Activated T-helper 2 cell treated with anti-CD3 and anti-CD28 coated beads, Interferon-gamma antibody, Interleukin-2, Interleukin-4, amounts not matched to agents 10 μg/mL and 5 μg/mL and 100 μg/mL, durations not matched to agents 14 hours and 24 hours and 36 hours (primary cell): ENCODE measurements at regions not wholly inside any gene's neighbourhood (a gene's known extent, or its start where the extent isn't known, plus 50 kb on each side); places are given as distances from the start of the nearest gene placed in this dataset.

Experiments used
- DNase-seq: peaks from one replicate; pipeline ENCODE4 v3.0.0; 2021; ENCODE audit warnings: low spot score
- H3K27ac Mint-ChIP-seq: one replicate; pipeline ENCODE4 v1.8.0; 2021; ENCODE audit warnings: mixed read lengths
- H3K27me3 Mint-ChIP-seq: one replicate; pipeline ENCODE4 v1.8.0; 2021; ENCODE audit warnings: low read depth, mixed read lengths
- H3K36me3 Mint-ChIP-seq: one replicate; pipeline ENCODE4 v1.8.0; 2021; ENCODE audit warnings: low read depth, mixed read lengths
- H3K4me1 Mint-ChIP-seq: one replicate; pipeline ENCODE4 v1.8.0; 2021; ENCODE audit warnings: low read depth, mixed read lengths
- H3K4me3 Mint-ChIP-seq: one replicate; pipeline ENCODE4 v1.8.0; 2021; ENCODE audit warnings: low read depth, mild to moderate bottlenecking, moderate library complexity, mixed read lengths
- H3K9me3 Mint-ChIP-seq: one replicate; pipeline ENCODE4 v1.8.0; 2021; ENCODE audit warnings: mixed read lengths
- intact Hi-C: fragments of 100-400 bp; cut with micrococcal nuclease; formaldehyde crosslinking; loops from one replicate; pipeline ENCODE4 v1.15.1; 2023

DNA sequence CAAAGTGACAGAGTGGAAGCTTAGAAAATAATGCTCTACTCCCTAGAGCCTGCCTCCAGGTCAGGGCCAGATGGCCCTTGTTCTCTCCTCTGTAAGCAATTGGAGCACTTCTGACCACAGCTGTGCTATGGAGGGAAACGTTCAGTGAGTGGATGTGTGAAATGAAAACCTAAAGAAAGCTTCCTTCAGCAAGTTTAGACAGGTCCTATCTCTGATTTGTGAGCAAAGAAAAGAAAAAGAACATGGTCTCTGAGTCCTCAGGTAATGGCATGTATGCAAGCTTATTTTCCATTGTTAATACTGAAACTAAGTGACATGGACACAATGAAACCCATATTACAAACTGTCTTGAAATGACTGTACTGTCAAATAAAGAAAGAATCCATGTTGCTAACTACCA, 1486.8 kb downstream of the EFNB2 start:
- Mint-ChIP-seq H3K9me3 (peaks cover 2% of the 10 kb centered on the region), H3K27ac (no peak overlapping the region), H3K27me3 (no peaks in the 10 kb centered on the region), H3K4me1 (no peaks in the 10 kb centered on the region), H3K4me3 (no peak overlapping the region), H3K36me3 (no peaks in the 10 kb centered on the region)
- intact Hi-C loops, result no loop called here
- no peak for DNase-seq

GRCh38 chr13:105047676-105048295, 1487.7 kb downstream of the EFNB2 start:
- H3K36me3 Mint-ChIP-seq, result no peaks in the 10 kb centered on the region
- DNase-seq, result no peak
- H3K4me1 Mint-ChIP-seq, result no peaks in the 10 kb centered on the region
- H3K9me3 Mint-ChIP-seq, result peaks cover 6% of the 10 kb centered on the region
- no peaks in the 10 kb centered on the region for H3K27me3 Mint-ChIP-seq
- no peak overlapping the region for H3K4me3 Mint-ChIP-seq
- intact Hi-C loops, result no loop called here
- no peak overlapping the region for H3K27ac Mint-ChIP-seq

- no peaks in the 10 kb centered on the region for H3K4me1 Mint-ChIP-seq
- H3K27ac Mint-ChIP-seq, result no peak overlapping the region
- H3K4me3 Mint-ChIP-seq, result no peak overlapping the region
- no peak for DNase-seq
- no peaks in the 10 kb centered on the region for H3K9me3 Mint-ChIP-seq
- no peaks in the 10 kb centered on the region for H3K36me3 Mint-ChIP-seq
- no peaks in the 10 kb centered on the region for H3K27me3 Mint-ChIP-seq
- intact Hi-C loops, result no loop called here
Measured at GRCh38 chr13:105037110-105037509, 1498.4 kb downstream of the EFNB2 start.

- no peaks in the 10 kb centered on the region for H3K9me3 Mint-ChIP-seq
- DNase-seq, result no peak
- intact Hi-C loops, result no loop called here
- no peak overlapping the region for H3K27ac Mint-ChIP-seq
- no peaks in the 10 kb centered on the region for H3K4me1 Mint-ChIP-seq
- H3K36me3 Mint-ChIP-seq, result no peaks in the 10 kb centered on the region
- no peaks in the 10 kb centered on the region for H3K27me3 Mint-ChIP-seq
- H3K4me3 Mint-ChIP-seq, result no peak overlapping the region
Measured at GRCh38 chr13:105035092-105035491, 1500.4 kb downstream of the EFNB2 start.

DNA sequence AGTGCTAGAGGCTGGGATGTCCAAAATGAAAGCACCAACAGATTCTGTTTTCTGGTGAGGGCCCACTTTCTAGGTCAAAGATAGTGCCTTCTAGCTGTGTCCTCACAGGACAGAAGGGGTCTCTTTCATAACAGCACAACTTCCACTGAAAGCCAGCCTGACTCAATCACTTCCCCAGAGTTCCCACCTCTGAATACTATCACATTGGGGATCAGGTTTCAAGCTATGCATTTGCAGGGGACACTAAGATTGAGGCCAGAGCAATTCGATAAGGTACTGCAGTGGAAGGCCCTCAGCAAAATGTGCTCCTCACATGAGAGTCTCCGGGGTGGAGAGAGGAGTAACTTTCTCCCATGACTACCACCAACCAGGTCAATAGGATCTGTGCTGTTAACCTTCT, 1501.5 kb downstream of the EFNB2 start:
- Mint-ChIP-seq H3K4me3 (no peak overlapping the region), H3K27ac (no peak overlapping the region), H3K36me3 (no peaks in the 10 kb centered on the region), H3K9me3 (no peaks in the 10 kb centered on the region), H3K4me1 (no peaks in the 10 kb centered on the region), H3K27me3 (no peaks in the 10 kb centered on the region)
- intact Hi-C loops, result no loop called here
- DNase-seq, result no peak

DNA sequence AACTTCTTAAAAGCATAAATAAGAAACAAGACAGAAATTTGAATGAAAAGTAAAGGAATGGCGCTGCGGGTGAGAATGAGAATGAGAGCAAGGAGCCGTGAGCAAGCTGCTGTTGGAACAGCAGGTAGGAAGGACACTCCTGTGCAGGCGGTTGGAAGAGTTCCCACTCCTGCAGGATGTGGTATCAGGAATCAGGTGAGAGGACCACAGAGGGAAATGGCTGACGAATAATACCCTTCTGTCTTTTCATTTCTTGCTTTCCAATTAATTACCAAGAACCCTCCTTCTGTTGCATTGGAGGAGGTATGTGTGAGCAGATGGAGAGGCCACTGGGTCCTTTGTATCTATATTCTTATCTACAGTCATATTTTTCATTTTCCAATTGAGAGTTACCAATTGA, 1504.2 kb downstream of the EFNB2 start:
- Mint-ChIP-seq H3K4me3 (no peak overlapping the region), H3K9me3 (no peaks in the 10 kb centered on the region), H3K4me1 (no peaks in the 10 kb centered on the region), H3K27ac (no peak overlapping the region), H3K27me3 (no peaks in the 10 kb centered on the region), H3K36me3 (no peaks in the 10 kb centered on the region)
- DNase-seq, result no peak
- intact Hi-C loops, result no loop called here

- no peak overlapping the region for H3K4me3 Mint-ChIP-seq
- H3K4me1 Mint-ChIP-seq, result no peaks in the 10 kb centered on the region
- H3K36me3 Mint-ChIP-seq, result no peaks in the 10 kb centered on the region
- intact Hi-C loops, result no loop called here
- H3K9me3 Mint-ChIP-seq, result no peaks in the 10 kb centered on the region
- no peak for DNase-seq
- no peak overlapping the region for H3K27ac Mint-ChIP-seq
- no peaks in the 10 kb centered on the region for H3K27me3 Mint-ChIP-seq
Measured at GRCh38 chr13:105030851-105031250, 1504.6 kb downstream of the EFNB2 start.

DNA sequence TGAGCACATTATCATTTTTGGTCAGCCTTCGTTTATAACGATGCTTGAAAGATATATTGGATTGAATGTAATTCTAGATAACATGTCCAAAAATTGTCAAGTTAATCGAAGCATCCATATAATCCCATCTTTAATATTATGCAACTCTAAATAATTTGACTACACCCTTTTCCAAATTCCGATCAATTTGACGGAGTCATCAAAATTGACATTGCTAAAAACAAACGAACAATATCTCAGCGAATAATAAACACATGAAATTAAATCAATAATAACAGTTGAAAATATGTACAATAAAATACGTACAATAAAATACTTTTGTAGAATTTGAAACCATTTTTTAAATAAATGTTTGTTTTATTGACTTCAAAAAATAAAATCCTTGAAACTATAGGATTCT, 1516.4 kb downstream of the EFNB2 start:
- H3K4me1 Mint-ChIP-seq, result no peaks in the 10 kb centered on the region
- H3K4me3 Mint-ChIP-seq, result no peak overlapping the region
- no peak overlapping the region for H3K27ac Mint-ChIP-seq
- no peaks in the 10 kb centered on the region for H3K9me3 Mint-ChIP-seq
- H3K27me3 Mint-ChIP-seq, result no peaks in the 10 kb centered on the region
- no peaks in the 10 kb centered on the region for H3K36me3 Mint-ChIP-seq
- no peak for DNase-seq
- intact Hi-C loops, result no loop called here

GRCh38 chr13:105016266-105016665, 1519.2 kb downstream of the EFNB2 start:
- H3K27ac Mint-ChIP-seq, result no peak overlapping the region
- no peaks in the 10 kb centered on the region for H3K9me3 Mint-ChIP-seq
- no peaks in the 10 kb centered on the region for H3K36me3 Mint-ChIP-seq
- intact Hi-C loops, result no loop called here
- DNase-seq, result no peak
- no peaks in the 10 kb centered on the region for H3K4me1 Mint-ChIP-seq
- H3K27me3 Mint-ChIP-seq, result no peaks in the 10 kb centered on the region
- no peak overlapping the region for H3K4me3 Mint-ChIP-seq

DNA sequence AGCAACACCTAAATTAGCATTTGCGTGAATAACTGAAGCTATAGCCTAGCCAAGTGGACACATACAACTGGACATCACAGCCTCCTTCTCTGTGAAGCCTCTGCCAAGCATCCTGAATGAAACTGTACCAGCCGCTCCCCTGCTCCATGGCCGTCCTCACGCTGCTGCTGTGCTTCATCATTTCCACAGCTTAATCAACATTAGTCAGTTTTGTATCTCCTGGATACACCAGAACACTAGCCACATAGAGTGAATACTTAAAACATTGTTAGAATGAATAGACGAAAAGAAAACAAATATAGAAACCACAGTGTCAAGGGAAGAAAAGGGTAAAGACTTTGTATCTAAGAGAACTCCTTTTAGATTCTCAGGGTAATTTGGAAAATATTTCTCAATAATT, 1526.9 kb downstream of the EFNB2 start:
- DNase-seq, result no peak
- Mint-ChIP-seq H3K27ac (no peak overlapping the region), H3K9me3 (no peaks in the 10 kb centered on the region), H3K4me3 (no peak overlapping the region), H3K36me3 (no peaks in the 10 kb centered on the region), H3K27me3 (no peaks in the 10 kb centered on the region), H3K4me1 (no peaks in the 10 kb centered on the region)
- intact Hi-C loops, result no loop called here

DNA sequence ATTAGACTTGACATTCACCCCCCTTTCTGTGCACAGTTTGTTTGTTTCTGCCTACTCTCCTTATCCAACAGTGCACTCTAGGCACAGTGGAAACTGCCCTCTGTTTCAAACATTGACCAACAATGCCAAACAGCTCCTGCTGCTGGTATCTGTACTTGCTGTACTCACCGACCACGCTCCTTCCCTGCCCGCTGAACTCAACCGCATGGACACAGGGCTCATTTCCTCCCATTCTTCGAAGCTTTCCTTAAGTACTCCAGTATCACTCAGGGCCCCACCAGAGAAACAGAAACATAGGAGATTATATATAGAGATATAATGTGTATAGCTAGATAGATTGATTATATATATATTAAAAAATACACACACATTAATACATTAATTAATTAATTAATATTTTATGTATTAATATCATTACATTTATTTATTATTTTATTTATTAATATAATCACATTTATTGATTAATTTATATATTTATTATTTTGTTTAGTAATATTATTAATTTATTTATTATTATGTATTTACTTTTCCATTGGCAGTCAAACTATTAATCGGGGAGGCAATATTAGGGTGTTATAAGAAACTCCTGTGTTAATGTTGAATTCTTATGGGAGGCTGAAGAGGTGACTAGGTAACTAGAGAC, 1528.2 kb downstream of the EFNB2 start:
- Mint-ChIP-seq H3K27ac (no peak overlapping the region), H3K36me3 (no peaks in the 10 kb centered on the region), H3K4me3 (no peak overlapping the region), H3K9me3 (no peaks in the 10 kb centered on the region), H3K4me1 (no peaks in the 10 kb centered on the region), H3K27me3 (no peaks in the 10 kb centered on the region)
- intact Hi-C loops, result no loop called here
- DNase-seq, result no peak

- H3K27me3 Mint-ChIP-seq, result no peaks in the 10 kb centered on the region
- no peaks in the 10 kb centered on the region for H3K4me1 Mint-ChIP-seq
- intact Hi-C loops, result no loop called here
- no peak overlapping the region for H3K4me3 Mint-ChIP-seq
- no peak overlapping the region for H3K27ac Mint-ChIP-seq
- no peaks in the 10 kb centered on the region for H3K36me3 Mint-ChIP-seq
- no peaks in the 10 kb centered on the region for H3K9me3 Mint-ChIP-seq
- DNase-seq, result no peak
Measured at GRCh38 chr13:104996022-104996421, 1539.4 kb downstream of the EFNB2 start.

DNA sequence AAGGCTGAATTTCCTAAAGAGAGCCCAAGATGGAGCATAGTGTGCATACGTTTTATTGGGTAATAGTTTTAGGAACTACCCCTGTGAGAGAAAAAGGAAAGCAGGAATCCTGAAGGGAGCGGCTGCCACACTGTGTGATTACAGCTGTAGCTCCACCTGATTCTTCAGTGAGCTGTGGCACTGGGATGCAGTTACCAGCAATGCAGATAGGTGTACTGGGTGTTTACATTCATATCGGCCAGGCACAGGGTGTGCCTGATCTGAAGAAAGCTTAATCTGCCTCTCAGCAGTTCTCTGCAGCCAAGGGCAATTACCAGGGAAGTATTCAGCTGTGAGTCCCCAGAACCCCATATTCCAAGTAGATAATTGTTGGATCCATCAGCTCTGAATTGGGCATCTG, 1541.8 kb downstream of the EFNB2 start:
- intact Hi-C loops, result no loop called here
- H3K27me3 Mint-ChIP-seq, result no peaks in the 10 kb centered on the region
- no peaks in the 10 kb centered on the region for H3K9me3 Mint-ChIP-seq
- no peaks in the 10 kb centered on the region for H3K36me3 Mint-ChIP-seq
- H3K27ac Mint-ChIP-seq, result no peak overlapping the region
- no peaks in the 10 kb centered on the region for H3K4me1 Mint-ChIP-seq
- no peak overlapping the region for H3K4me3 Mint-ChIP-seq
- no peak for DNase-seq

GRCh38 chr13:104987621-104988020, 1547.8 kb downstream of the EFNB2 start:
- Mint-ChIP-seq H3K36me3 (no peaks in the 10 kb centered on the region), H3K27ac (no peak overlapping the region), H3K27me3 (no peaks in the 10 kb centered on the region), H3K9me3 (no peaks in the 10 kb centered on the region), H3K4me1 (peaks cover 8% of the 10 kb centered on the region), H3K4me3 (no peak overlapping the region)
- DNase-seq, result no peak
- intact Hi-C loops, result no loop called here
